ENCODE measurements at regions not wholly inside any gene's neighbourhood (a gene's known extent, or its start where the extent isn't known, plus 50 kb on each side); places are given as distances from the start of the nearest gene placed in this dataset.

- no peak for DNase-seq (ENCODE audit: extremely low read depth, low read depth)
- no peak for TF ChIP-seq CTCF (IDR thresholded peaks at IDR 0.05; ENCODE audit: low read depth, low read length, missing control alignments)
- H3K4me3 ChIP-seq (replicated peaks; ENCODE audit: low read depth, low read length): no peak overlapping the region
These were observed 113.3 kb upstream of the KIF5B start for GRCh38 chr10:32169556-32169955.

GRCh38 chr10:32167450-32167849 is 111.2 kb upstream of the KIF5B start:
- no peak for TF ChIP-seq CTCF (IDR thresholded peaks at IDR 0.05; ENCODE audit: low read depth, low read length, missing control alignments)
- H3K4me3 ChIP-seq (replicated peaks; ENCODE audit: low read depth, low read length): no peak overlapping the region
- DNase-seq (ENCODE audit: extremely low read depth, low read depth): no peak

GRCh38 chr10:32166365-32166764 is 110.1 kb upstream of the KIF5B start:
- DNase-seq (ENCODE audit: extremely low read depth, low read depth): no peak
- no peak for TF ChIP-seq CTCF (IDR thresholded peaks at IDR 0.05; ENCODE audit: low read depth, low read length, missing control alignments)
- H3K4me3 ChIP-seq (replicated peaks; ENCODE audit: low read depth, low read length): no peak overlapping the region

- no peak for TF ChIP-seq CTCF (IDR thresholded peaks at IDR 0.05; ENCODE audit: low read depth, low read length, missing control alignments)
These were observed 107.5 kb upstream of the KIF5B start for GRCh38 chr10:32163762-32164148.

GRCh38 chr10:32163071-32163761 is 107.0 kb upstream of the KIF5B start:
- TF ChIP-seq CTCF (IDR thresholded peaks at IDR 0.05; ENCODE audit: low read depth, low read length, missing control alignments): no peak
- no peak overlapping the region for H3K4me3 ChIP-seq (replicated peaks; ENCODE audit: low read depth, low read length)
- no peak for DNase-seq (ENCODE audit: extremely low read depth, low read depth)

More at GRCh38 chr10:32163762-32164148, 107.5 kb upstream of the KIF5B start:
- H3K4me3 ChIP-seq (replicated peaks; ENCODE audit: low read depth, low read length): no peak overlapping the region
- DNase-seq (ENCODE audit: extremely low read depth, low read depth): no peak

GRCh38 chr10:32161586-32161985 is 105.4 kb upstream of the KIF5B start:
- TF ChIP-seq CTCF (IDR thresholded peaks at IDR 0.05; ENCODE audit: low read depth, low read length, missing control alignments): no peak
- no peak overlapping the region for H3K4me3 ChIP-seq (replicated peaks; ENCODE audit: low read depth, low read length)
- no peak for DNase-seq (ENCODE audit: extremely low read depth, low read depth)

GRCh38 chr10:32160864-32161263 is 104.6 kb upstream of the KIF5B start:
- DNase-seq (ENCODE audit: extremely low read depth, low read depth): no peak
- no peak for TF ChIP-seq CTCF (IDR thresholded peaks at IDR 0.05; ENCODE audit: low read depth, low read length, missing control alignments)
- H3K4me3 ChIP-seq (replicated peaks; ENCODE audit: low read depth, low read length): no peak overlapping the region

All from HFF-Myc (cell line).